ENCODE measurements at regions not wholly inside any gene's neighbourhood (a gene's known extent, or its start where the extent isn't known, plus 50 kb on each side); places are given as distances from the start of the nearest gene placed in this dataset.

GRCh38 chr4:142976482-142976881, 130.4 kb upstream of the INPP4B start:
- Histone ChIP-seq H3K27me3 (ENCODE audit: control insufficient read depth, insufficient read depth, low read length, poor library complexity, severe bottlenecking) (peaks cover 15% of the 10 kb centered on the region), H3K4me3 (ENCODE audit: low read length) (no peak overlapping the region), H3K9ac (ENCODE audit: extremely low read depth, low read length, poor library complexity, severe bottlenecking) (no peak overlapping the region), H3K4me1 (ENCODE audit: control insufficient read depth, insufficient read depth, low read length) (peaks cover 3% of the 10 kb centered on the region), H3K36me3 (ENCODE audit: control insufficient read depth, insufficient read depth, low read length) (no peaks in the 10 kb centered on the region), H3K9me3 (ENCODE audit: control insufficient read depth, low read length) (no peaks in the 10 kb centered on the region), H3K27ac (ENCODE audit: low read depth, low read length) (no peak overlapping the region)
- DNase-seq = no peak
- Mint-ChIP-seq H3K4me3 (no peak overlapping the region), H3K9me3 (no peaks in the 10 kb centered on the region), H3K4me1 (peaks cover 10% of the 10 kb centered on the region), H3K27me3 (ENCODE audit: insufficient read depth) (no peaks in the 10 kb centered on the region), H3K36me3 (ENCODE audit: low read depth) (no peaks in the 10 kb centered on the region), H3K27ac (no peak overlapping the region)
- TF ChIP-seq CTCF (conservative IDR thresholded peaks at IDR 0.05) = no peak
- WGBS, 2 experiments (ENCODE audit: insufficient coverage in 1 of 2, insufficient read length in 1 of 2) = 89% methylated on average over 2 of the region's 3 CpGs; no CpG with 5 or more reads in 1 of the 2 experiments

- no peak overlapping the region for H3K4me3 Mint-ChIP-seq
These were observed 131.1 kb upstream of the INPP4B start for GRCh38 chr4:142977182-142977581.

GRCh38 chr4:142983065-142983464, 137.0 kb upstream of the INPP4B start:
- Mint-ChIP-seq H3K4me3 (no peak overlapping the region), H3K9me3 (no peaks in the 10 kb centered on the region), H3K4me1 (peaks cover 7% of the 10 kb centered on the region), H3K36me3 (ENCODE audit: low read depth) (no peaks in the 10 kb centered on the region), H3K27ac (no peak overlapping the region), H3K27me3 (ENCODE audit: insufficient read depth) (no peaks in the 10 kb centered on the region)
- Histone ChIP-seq H3K4me1 (ENCODE audit: control insufficient read depth, insufficient read depth, low read length) (peaks cover 3% of the 10 kb centered on the region), H3K9me3 (ENCODE audit: control insufficient read depth, low read length) (no peaks in the 10 kb centered on the region), H3K36me3 (ENCODE audit: control insufficient read depth, insufficient read depth, low read length) (no peaks in the 10 kb centered on the region), H3K9ac (ENCODE audit: extremely low read depth, low read length, poor library complexity, severe bottlenecking) (no peak overlapping the region), H3K27ac (ENCODE audit: low read depth, low read length) (no peak overlapping the region), H3K4me3 (ENCODE audit: low read length) (no peak overlapping the region), H3K27me3 (ENCODE audit: control insufficient read depth, insufficient read depth, low read length, poor library complexity, severe bottlenecking) (no peaks in the 10 kb centered on the region)
- 92 to 100% methylated on average over 2 of the region's 3 CpGs for WGBS, 2 experiments (ENCODE audit: insufficient coverage in 1 of 2, insufficient read length in 1 of 2)
- no peak for DNase-seq
- TF ChIP-seq CTCF (conservative IDR thresholded peaks at IDR 0.05) = no peak

More at GRCh38 chr4:142977182-142977581, 131.1 kb upstream of the INPP4B start:
- no peaks in the 10 kb centered on the region for H3K9me3 ChIP-seq (ENCODE audit: control insufficient read depth, low read length)
- H3K9me3 Mint-ChIP-seq = no peaks in the 10 kb centered on the region
- H3K36me3 ChIP-seq (ENCODE audit: control insufficient read depth, insufficient read depth, low read length) = no peaks in the 10 kb centered on the region
- no peak overlapping the region for H3K27ac Mint-ChIP-seq
- no peak for DNase-seq
- H3K4me1 Mint-ChIP-seq = peaks cover 10% of the 10 kb centered on the region
- no peaks in the 10 kb centered on the region for H3K27me3 Mint-ChIP-seq (ENCODE audit: insufficient read depth)
- H3K4me3 ChIP-seq (ENCODE audit: low read length) = no peak overlapping the region
- H3K27me3 ChIP-seq (ENCODE audit: control insufficient read depth, insufficient read depth, low read length, poor library complexity, severe bottlenecking) = peaks cover 15% of the 10 kb centered on the region
- 71 to 100% methylated on average over 1 of the region's 1 CpG for WGBS, 2 experiments (ENCODE audit: insufficient coverage in 1 of 2, insufficient read length in 1 of 2)
- no peak for TF ChIP-seq CTCF (conservative IDR thresholded peaks at IDR 0.05)
- peaks cover 3% of the 10 kb centered on the region for H3K4me1 ChIP-seq (ENCODE audit: control insufficient read depth, insufficient read depth, low read length)
- H3K27ac ChIP-seq (ENCODE audit: low read depth, low read length) = no peak overlapping the region
- H3K36me3 Mint-ChIP-seq (ENCODE audit: low read depth) = no peaks in the 10 kb centered on the region
- H3K9ac ChIP-seq (ENCODE audit: extremely low read depth, low read length, poor library complexity, severe bottlenecking) = no peak overlapping the region
